Posterior vena cava (tissue), 2 donors: ENCODE measurements at regions not wholly inside any gene's neighbourhood (a gene's known extent, or its start where the extent isn't known, plus 50 kb on each side); places are given as distances from the start of the nearest gene placed in this dataset.

Experiments
- DNase-seq: peaks from one replicate; pipeline ENCODE4 v3.0.0-alpha.2; 2020; ENCODE audit warnings: low spot score
- intact Hi-C, 2 donors: fragments of 100-400 bp; cut with DNase I; formaldehyde crosslinking; loops; one replicate each; pipeline versions ENCODE4 v1.14.1 to v1.14.2; 2022 to 2023
- donor health status: DM: yes; HTN: yes; CAD: no.
- donor health status: DM: yes; HTN: yes; CAD: no.

GRCh38 chr1:36743286-36744005 is 260.7 kb upstream of the CSF3R start:
- DNase-seq: no peak
- intact Hi-C loops: no loop called here

GRCh38 chr1:36741066-36741465 is 258.4 kb upstream of the CSF3R start:
- DNase-seq: no peak
- intact Hi-C loops: no loop called here

GRCh38 chr1:36740446-36740845 is 257.7 kb upstream of the CSF3R start:
- no peak for DNase-seq
- intact Hi-C loops: no loop called here

GRCh38 chr1:36739703-36740289 is 257.1 kb upstream of the CSF3R start:
- no peak for DNase-seq
- intact Hi-C loops: no loop called here

GRCh38 chr1:36738245-36738644 is 255.5 kb upstream of the CSF3R start:
- intact Hi-C loops: no loop called here
- no peak for DNase-seq

GRCh38 chr1:36737767-36738166 is 255.1 kb upstream of the CSF3R start:
- intact Hi-C loops: no loop called here

GRCh38 chr1:36737038-36737555 is 254.4 kb upstream of the CSF3R start:
- DNase-seq: no peak
- intact Hi-C loops: no loop called here

More at GRCh38 chr1:36737767-36738166, 255.1 kb upstream of the CSF3R start:
- DNase-seq: no peak

- no peak for DNase-seq
- intact Hi-C loops: no loop called here
Measured at GRCh38 chr1:36735939-36736730, 253.4 kb upstream of the CSF3R start.

GRCh38 chr1:36735436-36735835 is 252.7 kb upstream of the CSF3R start:
- intact Hi-C loops: no loop called here

GRCh38 chr1:36734356-36734755 is 251.6 kb upstream of the CSF3R start:
- no peak for DNase-seq

More at GRCh38 chr1:36735436-36735835, 252.7 kb upstream of the CSF3R start:
- no peak for DNase-seq

GRCh38 chr1:36733748-36734147 is 251.0 kb upstream of the CSF3R start:
- peak; percentile 26 for DNase-seq
- intact Hi-C loops: no loop called here

More at GRCh38 chr1:36734356-36734755, 251.6 kb upstream of the CSF3R start:
- intact Hi-C loops: no loop called here

GRCh38 chr1:36732015-36732356 is 249.3 kb upstream of the CSF3R start:
- no peak for DNase-seq

GRCh38 chr1:36731226-36732014 is 248.7 kb upstream of the CSF3R start:
- intact Hi-C loops: no loop called here
- peak; percentile 65 for DNase-seq

More at GRCh38 chr1:36732015-36732356, 249.3 kb upstream of the CSF3R start:
- intact Hi-C loops: no loop called here

- DNase-seq: no peak
- intact Hi-C loops: no loop called here
Measured at GRCh38 chr1:36730599-36730998, 247.9 kb upstream of the CSF3R start.

GRCh38 chr1:36729716-36730510 is 247.2 kb upstream of the CSF3R start:
- intact Hi-C loops: no loop called here
- no peak for DNase-seq

- intact Hi-C loops: no loop called here
- DNase-seq: no peak
Measured at GRCh38 chr1:36729289-36729688, 246.6 kb upstream of the CSF3R start.

- intact Hi-C loops: no loop called here
- no peak for DNase-seq
Measured at GRCh38 chr1:36728846-36729245, 246.1 kb upstream of the CSF3R start.

GRCh38 chr1:36728051-36728450 is 245.3 kb upstream of the CSF3R start:
- no peak for DNase-seq
- intact Hi-C loops: no loop called here

GRCh38 chr1:36725151-36725550 is 242.4 kb upstream of the CSF3R start:
- intact Hi-C loops: no loop called here
- no peak for DNase-seq
